ENCODE measurements at regions not wholly inside any gene's neighbourhood (a gene's known extent, or its start where the extent isn't known, plus 50 kb on each side); places are given as distances from the start of the nearest gene placed in this dataset.
"Not testable (repeated sequence)": the region's sequence is repeated elsewhere in the genome, so short reads cannot be mapped to it uniquely, and the experiment has no call there.

- no peak for DNase-seq
These were observed 51.6 kb upstream of the POMP start for GRCh38 chr13:28607187-28607955.

GRCh38 chr13:28606466-28606865 lies 52.5 kb upstream of the POMP start:
- no peak for DNase-seq

- DNase-seq = not testable (repeated sequence)
These were observed 53.8 kb upstream of the POMP start for GRCh38 chr13:28605147-28605546.

GRCh38 chr13:28603043-28603664 lies 55.8 kb upstream of the POMP start:
- DNase-seq = no peak

GRCh38 chr13:28602580-28602979 lies 56.4 kb upstream of the POMP start:
- DNase-seq = no peak

- no peak for DNase-seq
These were observed 57.3 kb upstream of the POMP start for GRCh38 chr13:28601581-28601980.

- DNase-seq = no peak
These were observed 61.3 kb upstream of the POMP start for GRCh38 chr13:28597641-28598040.

- no peak for DNase-seq
These were observed 68.5 kb upstream of the POMP start for GRCh38 chr13:28590461-28590860.

GRCh38 chr13:28588296-28588695 lies 70.6 kb upstream of the POMP start:
- DNase-seq = no peak

- no peak for DNase-seq
These were observed 71.8 kb upstream of the POMP start for GRCh38 chr13:28587174-28587540.

GRCh38 chr13:28586439-28587173 lies 72.3 kb upstream of the POMP start:
- no peak for DNase-seq

GRCh38 chr13:28585561-28585960 lies 73.4 kb upstream of the POMP start:
- DNase-seq = no peak

- no peak for DNase-seq
These were observed 74.0 kb upstream of the POMP start for GRCh38 chr13:28584873-28585381.

GRCh38 chr13:28583651-28584091 lies 75.3 kb upstream of the POMP start:
- DNase-seq = no peak

GRCh38 chr13:28582892-28583240 lies 76.1 kb upstream of the POMP start:
- no peak for DNase-seq

- DNase-seq = no peak
These were observed 76.6 kb upstream of the POMP start for GRCh38 chr13:28582225-28582891.

- no peak for DNase-seq
These were observed 77.5 kb upstream of the POMP start for GRCh38 chr13:28581451-28581850.

- DNase-seq = no peak
These were observed 79.2 kb upstream of the POMP start for GRCh38 chr13:28579736-28580135.

- DNase-seq = no peak
These were observed 79.6 kb upstream of the POMP start for GRCh38 chr13:28579322-28579721.

GRCh38 chr13:28576067-28576466 lies 81.1 kb upstream of the FLT1 start:
- no peak for DNase-seq

- no peak for DNase-seq
These were observed 80.3 kb upstream of the FLT1 start for GRCh38 chr13:28575200-28575599.

- no peak for DNase-seq
These were observed 79.8 kb upstream of the FLT1 start for GRCh38 chr13:28574617-28575142.
